ENCODE measurements at regions not wholly inside any gene's neighbourhood (a gene's known extent, or its start where the extent isn't known, plus 50 kb on each side); places are given as distances from the start of the nearest gene placed in this dataset.

DNA sequence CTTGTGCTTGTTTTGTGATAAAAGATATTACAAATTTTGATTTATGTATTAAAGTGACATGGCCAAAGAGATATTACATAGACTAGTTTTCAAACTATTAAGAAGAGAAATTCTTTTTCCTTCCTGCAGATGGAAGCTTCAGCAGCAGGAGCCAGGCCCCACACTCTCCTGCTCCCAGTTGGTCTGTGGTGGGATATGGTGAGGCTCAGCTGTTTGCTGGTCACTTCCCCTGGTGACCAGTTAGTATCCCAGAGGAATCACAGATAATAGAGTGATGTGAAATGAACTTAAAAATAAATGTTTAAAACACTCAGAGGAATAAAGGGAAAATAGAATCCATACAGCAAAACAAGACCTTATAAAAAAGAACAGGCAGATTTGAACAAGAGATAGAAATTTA is 154.7 kb downstream of the KTN1 start:
- DNase-seq, result no peak

DNA sequence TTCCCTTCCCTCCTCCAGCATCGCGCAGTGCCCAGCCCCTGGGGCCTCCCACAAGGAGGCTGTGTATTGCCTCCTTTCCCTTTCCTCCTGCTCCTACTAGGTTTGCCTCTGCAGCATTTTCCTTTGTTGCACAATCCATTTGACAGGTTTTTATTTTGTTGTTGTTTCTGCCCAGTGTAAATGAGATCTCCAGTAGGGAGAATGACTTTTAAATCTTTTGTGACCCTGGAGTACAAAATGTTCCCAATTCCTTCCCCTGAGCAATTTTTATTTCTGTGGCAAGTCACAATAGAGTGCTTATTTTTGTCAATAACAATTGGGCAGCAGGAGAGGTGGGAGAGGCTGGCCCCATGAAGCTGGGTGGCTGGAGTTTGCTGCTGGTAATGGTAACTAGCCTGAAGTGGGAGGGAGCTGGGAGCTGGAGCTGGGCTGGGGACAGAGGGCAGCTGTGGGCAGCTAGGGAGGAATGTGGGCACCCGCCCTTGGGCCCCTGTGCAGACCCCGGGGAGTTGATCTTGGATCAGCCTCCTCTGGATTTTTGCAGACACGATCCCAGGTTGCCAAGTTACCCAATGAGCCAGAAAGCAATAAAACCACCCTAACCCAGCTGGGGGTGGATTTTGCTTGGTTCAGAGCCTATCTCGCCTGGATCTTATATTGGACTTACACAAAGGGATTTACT is 160.1 kb downstream of the KTN1 start:
- DNase-seq, result no peak

DNA sequence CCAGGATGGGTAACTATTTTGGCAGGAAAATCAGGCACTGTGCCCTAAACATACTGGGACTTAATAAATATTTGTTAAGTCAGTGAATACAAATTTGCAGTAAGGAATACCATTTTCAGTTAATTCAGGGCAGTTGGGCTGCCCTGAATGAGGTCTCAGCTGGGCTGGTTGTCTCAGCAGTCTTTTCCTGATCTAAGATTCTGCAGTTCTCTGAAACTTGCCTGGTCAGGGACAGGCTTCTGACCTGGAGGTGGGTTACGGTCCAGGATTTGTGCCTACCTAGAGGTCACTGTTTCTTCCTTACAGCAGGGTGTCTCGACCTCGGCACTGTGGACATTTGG is 160.6 kb downstream of the KTN1 start:
- no peak for DNase-seq

DNA sequence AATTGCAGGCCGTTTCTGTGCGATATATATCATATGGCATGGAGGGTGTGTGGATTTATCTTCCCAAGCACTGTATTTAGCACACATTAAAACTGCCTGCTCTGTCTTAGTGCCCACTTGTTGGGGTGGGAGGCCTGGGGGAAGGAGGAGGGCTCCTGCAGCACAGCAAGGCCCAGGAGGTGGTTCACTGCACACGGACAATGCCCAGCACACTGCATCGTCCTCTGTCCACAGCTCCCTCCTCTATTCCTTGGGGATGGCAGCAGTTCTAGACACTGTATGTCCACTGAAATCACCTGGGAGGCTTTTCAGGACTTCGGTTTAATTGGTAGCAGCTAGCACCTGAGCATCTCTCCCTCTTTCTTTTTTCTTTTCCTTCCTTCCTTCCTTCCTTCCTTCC is 161.2 kb downstream of the KTN1 start:
- no peak for DNase-seq

DNA sequence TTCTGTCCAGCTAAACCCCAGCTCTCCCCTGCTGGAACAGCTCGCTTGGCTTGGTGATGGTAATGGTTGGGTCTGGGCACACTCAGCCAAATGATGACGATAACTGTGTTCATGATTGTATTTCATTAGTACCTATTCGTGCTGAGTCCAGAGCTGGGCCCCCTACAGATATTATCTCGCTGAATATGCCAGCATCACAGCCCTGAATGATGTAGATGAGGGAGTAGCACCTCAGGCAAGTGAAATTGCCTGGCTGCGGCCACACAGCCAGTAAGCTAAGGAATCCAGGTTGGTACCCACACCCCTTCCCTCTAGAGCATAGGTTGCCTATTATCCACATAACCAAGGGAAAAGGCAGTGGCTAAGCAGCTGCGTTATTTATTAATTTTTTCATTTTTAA is 163.5 kb downstream of the KTN1 start:
- DNase-seq, result no peak

DNA sequence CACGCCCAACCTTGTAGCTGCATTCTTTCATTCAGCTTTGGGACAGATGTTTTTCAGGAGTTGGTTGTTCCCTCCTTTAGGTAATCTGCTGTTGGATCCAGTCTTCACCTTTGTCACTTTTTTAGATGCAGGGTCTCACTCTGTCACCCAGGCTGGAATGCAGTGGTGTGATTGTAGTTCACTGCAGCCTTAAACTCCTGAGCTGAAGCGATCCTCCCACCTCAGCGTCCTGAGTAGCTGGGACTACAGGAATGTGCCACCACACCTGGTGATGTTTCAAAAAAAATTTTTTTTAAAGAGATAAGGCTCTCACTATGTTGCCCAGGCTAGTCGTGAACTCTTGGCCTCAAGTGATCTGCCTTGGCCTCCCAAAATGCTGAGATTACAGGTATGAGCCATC is 164.3 kb downstream of the KTN1 start:
- no peak for DNase-seq

DNA sequence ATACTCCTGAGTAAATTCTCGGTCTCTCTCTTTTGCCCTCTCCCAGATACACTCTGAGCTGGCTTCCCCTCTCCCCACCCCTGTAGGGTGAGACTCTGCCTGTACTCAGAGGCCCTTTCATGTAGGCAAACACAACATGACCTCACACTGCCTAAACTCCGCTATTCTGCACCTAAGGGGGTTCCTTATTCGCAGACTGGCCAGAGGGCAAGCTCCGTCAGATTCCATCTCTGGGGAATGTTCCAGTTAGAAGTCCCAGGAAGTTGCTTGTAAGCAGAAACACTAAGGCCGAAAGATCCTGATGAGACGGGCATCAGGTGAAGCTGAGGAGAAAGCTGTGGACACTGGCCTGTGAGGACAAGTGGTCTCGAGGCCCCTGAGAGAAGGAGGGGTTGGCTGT is 165.9 kb downstream of the KTN1 start:
- no peak for DNase-seq

DNA sequence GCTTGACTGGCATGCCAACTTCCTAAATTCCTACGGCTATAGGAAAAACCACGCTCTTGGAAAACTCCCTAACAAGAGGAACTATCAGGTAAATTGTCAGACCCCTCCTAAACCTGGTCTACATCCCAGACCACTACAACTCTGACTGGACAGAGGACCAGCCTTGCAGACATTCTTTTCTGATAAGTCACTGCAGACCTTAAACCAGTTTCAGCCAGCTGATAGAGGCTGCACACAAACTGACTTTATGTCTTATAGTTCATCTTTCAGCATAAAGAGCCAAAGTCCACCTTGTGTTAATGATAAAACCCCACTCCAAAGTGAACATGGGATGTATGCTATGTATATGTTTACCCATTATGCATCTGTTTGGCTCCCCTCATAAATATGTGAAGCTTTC is 166.6 kb downstream of the KTN1 start:
- DNase-seq, result no peak

DNA sequence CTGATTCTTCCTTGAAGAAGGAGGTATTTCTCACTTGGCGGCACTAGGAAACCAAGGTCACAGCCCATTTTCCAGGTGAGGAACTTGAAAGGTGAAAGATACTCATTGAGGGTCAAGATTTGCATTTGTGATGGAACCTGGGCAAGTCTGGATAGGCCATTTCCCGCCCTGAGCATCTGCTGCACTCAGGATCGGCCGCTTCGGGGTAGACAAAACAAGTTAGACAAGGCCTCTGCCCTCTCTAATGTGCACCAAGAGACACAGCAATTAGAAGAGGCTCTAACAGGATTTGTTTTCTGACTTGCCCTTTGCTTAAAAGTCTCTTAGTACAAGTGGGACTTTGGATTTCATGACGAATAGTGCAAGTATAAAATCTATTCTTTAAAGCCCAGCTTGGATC is 167.2 kb downstream of the KTN1 start:
- no peak for DNase-seq

DNA sequence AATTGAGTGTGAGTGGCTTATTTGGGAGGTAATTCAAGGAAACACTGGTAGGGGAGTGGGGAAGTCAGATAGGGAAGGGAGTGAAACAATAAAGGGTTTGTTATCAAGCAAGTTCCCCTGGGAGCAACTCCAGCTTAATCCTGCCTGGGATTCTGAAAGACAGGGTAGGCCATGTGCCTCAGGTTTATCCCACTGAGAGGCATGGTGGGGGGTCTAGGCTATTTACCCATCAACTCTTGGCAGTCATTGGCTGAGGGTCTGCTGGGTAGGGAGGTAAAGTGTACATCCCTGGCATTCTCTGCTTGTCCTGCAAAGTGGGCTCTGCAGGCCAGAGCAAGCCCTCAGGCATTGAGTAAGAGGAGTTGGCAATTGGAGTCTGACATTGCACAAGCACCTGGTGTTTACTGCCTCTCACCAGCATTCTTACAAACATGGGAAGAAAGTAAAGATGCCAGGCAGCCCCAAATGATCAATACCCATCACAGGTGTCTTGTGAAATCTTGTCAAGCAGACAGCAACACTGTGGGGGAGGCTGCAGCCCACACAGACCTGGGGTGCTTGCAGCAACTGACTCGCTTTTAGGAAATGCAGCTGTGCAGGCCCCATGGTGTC is 169.3 kb downstream of the KTN1 start:
- no peak for DNase-seq

DNA sequence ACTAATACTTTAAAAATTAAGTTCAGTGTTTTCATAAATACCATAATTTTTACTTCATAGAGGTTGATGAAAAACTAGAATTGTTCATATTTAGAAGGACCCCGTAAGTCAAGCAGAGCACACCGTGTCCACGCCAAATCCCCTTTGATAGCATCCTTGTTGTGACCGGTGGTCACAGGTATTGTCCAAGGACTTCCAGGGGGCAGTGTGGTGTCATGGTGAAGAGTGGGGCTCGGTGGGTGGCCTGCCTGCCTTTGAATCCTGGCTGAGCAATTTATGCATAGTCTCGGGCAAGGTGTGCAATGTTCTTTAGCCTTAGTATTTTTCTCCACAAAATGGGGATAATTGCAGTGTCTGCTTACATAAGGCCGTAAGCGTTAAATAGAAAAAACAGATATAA is 169.9 kb downstream of the KTN1 start:
- no peak for DNase-seq

DNA sequence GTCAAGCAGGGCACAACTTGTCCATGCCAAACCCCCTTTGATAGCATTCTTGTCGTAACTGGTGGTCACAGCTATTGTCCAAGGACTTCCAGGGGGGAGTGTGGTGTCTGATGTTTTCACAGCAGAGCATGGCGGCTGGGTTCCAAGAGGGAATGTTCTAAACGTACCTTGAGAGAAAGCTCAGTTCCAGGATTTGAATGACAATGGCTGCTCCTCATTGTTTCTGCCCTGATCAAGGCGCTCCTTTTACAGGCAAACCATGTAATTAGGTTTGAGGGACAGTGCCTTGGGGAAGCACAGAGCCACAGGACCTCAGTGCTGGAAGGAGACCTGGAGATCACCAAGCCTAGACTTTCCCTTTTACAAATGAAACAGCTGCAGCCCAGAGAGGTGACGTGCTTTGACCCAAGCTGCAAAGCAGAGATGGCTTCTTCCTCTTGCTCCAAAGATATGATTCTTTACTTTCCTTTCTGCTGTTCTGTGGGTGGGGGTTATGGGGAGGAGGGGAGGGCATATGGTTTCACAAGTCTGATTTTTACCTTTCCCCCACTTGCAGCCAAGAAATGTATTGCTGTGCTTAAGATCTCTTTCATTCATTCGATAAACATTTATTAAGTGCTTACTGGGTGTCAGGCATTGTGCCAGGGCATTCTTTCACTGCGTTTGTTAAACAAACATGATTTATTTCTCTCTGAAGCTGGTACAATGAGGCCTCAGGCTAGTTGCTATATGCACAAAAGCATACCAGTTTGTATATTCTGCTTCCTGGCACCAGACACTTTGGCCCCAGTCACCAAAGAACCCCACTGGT is 172.8 kb downstream of the KTN1 start:
- no peak for DNase-seq

DNA sequence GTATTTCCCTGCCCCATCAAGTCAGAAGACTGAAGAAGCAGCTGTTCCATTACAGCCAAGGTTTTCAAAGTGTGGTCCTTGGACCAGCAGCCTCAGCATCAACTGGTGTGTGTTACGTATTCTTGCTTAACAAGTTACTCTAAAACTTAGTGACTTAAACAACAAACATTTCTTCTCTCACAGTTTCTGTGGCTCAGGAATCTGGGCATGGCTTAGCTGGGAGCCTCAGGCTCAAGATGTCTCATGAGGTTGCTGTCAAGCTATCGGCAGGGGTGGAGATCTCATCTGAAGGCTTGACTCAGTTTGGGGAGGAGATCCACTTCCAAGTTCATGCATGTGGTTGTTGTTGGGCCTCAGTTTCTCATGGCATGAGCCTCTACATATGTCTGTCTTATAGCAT is 174.5 kb downstream of the KTN1 start:
- DNase-seq, result no peak

DNA sequence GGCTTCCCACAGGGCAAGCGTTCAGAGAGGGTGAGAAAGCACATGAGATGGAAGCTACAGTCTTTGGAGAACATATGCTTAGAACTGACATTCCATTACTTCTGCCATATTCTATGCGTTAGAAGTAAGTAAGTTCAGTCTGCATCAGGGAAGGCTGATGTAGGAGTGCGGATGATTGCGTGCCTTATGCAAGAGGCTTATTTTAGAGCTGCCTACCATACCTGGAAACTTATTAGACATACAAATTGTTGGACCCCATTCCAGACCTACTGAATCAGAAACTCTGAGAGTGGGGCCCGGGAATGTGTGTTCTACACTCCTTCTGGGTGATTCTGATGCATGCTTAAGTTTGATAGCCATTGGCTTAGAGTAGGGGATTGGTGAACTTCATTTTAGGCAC is 174.9 kb downstream of the KTN1 start:
- DNase-seq, result no peak

DNA sequence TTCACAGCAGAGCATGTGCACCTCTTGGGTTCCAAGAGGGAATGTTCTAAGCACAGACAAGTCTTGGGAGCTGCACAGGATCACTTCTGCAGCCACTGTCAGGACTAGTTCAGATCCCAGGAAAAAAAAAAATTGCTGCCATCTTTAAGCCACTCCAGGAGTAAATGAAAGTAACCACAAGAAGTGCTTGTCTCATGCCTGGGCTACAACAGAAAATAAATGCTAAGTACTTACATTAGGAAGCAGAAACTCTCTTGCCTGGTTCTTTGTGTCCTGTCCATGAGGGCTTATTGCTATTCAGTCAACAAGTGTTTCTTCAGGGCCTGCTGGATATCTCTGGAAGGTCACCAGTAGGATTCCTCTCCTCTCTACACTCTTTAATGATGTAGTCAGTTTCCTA is 176.1 kb downstream of the KTN1 start:
- no peak for DNase-seq

DNA sequence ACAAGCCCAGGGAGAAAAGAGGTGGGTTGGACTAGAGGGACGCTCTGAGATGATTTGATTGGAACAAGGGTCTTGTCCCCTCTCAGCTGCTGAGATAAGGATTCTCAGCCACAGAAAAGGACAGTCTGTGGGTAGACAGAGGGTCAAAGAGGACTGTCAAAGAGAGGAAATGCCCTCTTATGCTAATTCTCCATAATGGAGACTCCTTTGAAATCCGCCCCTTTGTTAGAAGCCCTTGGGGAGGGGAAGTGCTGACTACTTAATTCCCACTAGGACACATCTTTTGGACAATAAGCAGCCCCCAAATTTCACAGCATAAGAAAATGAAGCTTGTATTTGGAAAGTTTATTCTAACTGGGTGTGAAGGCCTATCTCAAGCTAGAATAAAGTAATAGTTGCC is 176.6 kb downstream of the KTN1 start:
- no peak for DNase-seq

DNA sequence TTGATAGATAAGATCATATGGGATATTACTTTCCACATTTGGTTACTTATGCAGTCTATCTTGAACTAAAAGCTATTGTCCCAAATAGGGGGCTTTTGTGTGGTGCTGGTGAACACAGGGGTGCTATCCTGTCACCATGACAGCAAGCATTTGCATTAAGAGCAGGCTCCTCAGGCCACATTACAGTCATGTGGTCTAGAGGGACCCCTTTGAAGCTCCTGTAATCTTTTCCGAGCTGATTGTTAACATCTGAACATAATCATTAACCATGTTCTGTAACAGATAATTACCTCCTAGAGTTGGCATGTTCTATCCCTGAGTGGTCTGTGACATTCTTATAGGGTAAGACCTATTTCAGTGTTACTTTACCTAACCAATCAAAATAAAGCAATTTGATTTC is 178.8 kb downstream of the KTN1 start:
- no peak for DNase-seq

DNA sequence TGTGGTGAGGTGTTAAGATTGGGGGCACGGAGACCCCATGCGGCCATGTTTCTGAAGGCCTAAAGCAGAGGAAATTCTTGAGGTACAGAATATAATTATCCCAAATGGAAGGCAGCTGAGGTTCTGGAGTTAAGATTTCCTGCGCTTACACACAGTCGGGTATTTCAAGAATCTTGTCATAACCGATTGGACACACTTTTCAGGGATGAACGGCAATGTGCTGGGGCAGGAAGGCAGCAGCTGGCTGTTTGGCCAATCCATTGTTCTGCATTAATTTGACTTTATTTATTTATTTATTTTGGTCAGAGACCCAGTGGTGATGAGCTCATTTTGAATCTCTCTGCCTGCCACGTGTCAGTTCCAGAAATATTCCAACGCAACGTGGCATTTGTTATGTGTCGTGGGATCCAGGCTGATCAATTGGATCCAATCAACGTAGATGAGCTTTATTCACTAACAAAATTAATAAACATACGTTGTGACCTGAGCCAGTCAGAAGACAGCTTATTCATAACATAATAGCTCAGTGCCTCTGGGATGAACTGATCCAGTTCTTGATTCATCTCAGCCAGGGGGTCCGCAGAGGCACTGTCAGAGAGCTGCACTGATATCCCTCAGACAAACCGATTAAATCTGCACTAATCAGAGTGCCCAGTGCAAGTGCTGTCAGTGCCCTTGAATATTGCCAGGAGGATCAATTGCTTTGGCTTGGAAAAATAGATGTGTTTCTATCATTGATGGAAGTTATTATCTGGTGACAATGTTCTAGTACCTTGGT is 181.0 kb downstream of the KTN1 start:
- no peak for DNase-seq

DNA sequence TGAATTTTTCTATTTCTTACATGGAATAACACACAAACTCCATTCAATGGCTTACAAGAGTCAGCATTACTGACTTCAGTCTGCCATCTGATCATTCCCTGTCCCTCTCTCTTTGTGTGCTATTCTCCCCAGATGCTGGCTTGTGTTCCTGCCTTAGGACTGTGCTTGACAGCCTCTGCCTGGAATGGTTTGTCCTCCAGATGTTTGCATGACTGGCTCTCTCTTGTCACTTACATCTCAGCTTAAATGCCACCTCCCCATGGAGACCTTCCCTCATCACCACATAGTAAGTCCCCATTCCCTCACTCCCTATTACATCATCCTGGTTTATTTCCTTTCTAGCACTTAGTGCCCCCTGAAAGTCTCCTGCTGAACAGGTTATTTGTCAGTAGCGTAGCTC is 181.6 kb downstream of the KTN1 start:
- no peak for DNase-seq

DNA sequence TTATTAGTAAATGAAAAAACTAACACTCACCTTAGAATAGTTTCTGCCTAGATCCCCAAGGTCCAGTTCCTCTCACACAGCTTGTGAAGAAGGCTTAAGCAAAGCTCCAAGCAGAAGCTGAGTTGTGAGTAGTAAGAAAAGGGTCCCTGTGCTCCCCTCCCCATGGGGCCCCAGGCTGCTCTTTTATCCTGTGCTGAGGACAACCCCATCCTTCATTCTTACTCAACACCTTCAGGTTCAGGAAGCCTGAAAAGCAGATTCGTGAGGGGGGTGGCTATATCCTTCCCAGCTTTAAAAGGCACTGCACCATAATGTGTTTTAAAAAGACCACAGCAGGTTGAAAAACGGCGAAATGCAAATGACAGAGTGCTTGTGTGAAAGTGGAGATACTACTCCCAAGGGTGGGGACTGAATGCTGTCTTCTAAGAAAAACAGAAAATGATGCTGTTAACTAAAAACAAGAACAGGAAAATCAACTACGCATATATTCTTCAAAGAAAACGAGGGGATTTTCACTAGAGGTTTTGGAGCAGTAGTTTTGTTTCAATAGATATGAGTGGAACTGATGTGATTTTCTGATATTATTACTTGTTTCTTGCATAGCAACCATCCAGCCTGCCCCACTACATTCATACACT is 182.7 kb downstream of the KTN1 start:
- DNase-seq, result no peak

DNA sequence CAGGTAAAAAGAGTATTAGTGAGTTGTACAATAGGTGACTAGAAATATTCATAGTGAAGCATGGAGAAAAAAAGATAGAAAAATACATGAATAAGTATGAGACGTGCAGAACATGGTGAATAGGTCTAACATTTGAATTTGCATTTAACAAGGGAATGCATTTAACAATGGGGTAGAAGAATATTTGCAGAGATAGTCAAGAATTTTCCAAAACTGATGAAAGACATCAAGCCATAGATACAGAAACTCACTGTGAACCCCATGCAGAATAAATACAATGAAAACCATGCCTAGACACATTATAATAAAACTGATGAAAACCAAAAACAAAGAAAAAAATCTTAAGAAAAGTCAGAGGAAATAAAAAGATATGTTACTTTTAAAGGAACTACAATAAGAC is 184.8 kb downstream of the KTN1 start:
- no peak for DNase-seq

DNA sequence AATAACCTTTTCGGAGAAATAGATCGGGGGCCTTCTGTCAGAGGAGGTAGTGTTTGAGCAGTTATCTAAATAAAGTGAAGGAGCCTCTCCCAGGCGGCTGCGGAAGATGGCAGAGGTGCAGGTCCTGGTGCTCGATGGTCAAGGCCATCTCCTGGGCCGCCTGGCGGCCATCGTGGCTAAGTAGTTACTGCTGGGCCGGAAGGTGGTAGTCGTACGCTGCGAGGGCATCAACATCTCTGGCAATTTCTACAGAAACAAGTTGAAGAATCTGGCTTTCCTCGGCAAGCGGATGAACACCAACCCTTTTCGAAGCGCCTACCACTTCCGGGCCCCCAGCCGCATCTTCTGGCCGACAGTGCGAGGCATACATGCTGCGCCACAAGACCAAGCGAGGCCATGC is 186.1 kb downstream of the KTN1 start:
- no peak for DNase-seq

DNA sequence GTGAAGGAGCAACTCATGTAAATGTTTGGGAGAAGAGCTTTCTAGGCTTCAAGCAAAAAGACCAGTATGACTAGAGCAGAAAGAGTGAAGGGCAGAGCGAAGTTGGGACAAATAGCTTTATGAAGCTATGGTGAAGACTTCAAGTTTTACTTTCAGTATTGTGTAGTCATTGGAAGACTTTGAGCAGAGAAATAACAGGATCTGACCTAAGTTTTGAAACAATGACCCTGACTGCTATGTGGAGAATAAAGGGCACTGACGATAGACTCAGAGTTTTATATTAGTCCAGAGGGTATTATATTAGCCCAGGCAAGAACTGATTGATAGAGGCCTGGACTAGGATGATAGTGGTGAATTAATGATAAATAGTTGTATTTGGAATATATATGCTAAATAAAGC is 187.3 kb downstream of the KTN1 start:
- DNase-seq, result no peak

All from NCI-H2171 treated with DMSO at 0.1 percent for 48 hours (cell line).